GM12864 (cell line): ENCODE measurements at regions not wholly inside any gene's neighbourhood (a gene's known extent, or its start where the extent isn't known, plus 50 kb on each side); places are given as distances from the start of the nearest gene placed in this dataset.

Experiments used
- DNase-seq: peaks from one replicate; pipeline ENCODE4 v3.0.0-alpha.2; 2011; ENCODE audit warnings: low read depth
- H3K4me3 ChIP-seq: 2 replicates; pipeline ENCODE4 v1.5.1; 2011; ENCODE audit warnings: mild to moderate bottlenecking, low read depth, low read length, control low read depth
- CTCF ChIP-seq: IDR thresholded peaks from 2 replicates; pipeline ENCODE4 v1.5.1; 2011; ENCODE audit warnings: low read depth, mild to moderate bottlenecking, moderate library complexity, low read length, control low read depth, inconsistent platforms; ENCODE audit errors: missing control alignments

DNA sequence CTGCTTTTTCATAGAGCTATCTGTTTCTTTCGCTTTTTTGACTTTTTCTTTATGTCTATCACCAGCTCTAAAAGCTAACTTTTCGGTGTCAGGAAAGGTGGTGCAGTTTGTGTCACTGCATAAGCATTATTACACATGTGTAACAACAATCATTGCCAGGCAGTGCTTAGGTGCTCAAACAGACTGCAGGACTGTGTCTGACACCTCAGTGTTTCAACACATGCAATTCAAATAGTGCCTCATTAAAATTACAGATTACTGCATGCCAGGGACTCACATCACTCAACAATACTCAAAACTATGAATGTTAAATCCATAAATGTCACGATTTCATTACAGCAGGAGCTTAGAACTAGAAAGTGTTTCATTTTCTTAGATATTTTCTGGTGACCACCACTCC is 265.3 kb upstream of the SMIM30 start:
- H3K4me3 ChIP-seq, result no peak overlapping the region
- no peak for TF ChIP-seq CTCF
- no peak for DNase-seq

DNA sequence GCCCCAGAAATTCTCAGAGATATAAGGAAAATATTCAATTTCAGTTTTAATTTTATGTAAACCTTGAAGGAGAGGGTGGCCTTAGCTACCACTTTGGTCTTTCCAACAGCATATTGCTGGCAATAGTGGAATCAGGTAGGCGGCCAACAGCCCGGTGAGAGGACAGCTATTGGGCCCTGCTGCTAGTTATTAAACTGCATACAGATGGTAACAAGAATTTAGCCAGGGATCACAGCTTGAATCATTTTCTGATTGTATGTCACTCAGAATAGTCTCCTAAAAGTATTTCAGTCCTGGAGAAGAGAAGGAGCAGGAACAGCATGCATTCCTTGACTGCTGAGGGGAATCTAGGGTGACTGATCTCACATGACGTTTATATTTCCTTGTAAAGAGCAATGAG is 261.4 kb upstream of the SMIM30 start:
- no peak for DNase-seq
- no peak for TF ChIP-seq CTCF
- H3K4me3 ChIP-seq, result no peak overlapping the region

- TF ChIP-seq CTCF, result no peak
- no peak for DNase-seq
- H3K4me3 ChIP-seq, result no peak overlapping the region
These were observed 256.6 kb upstream of the SMIM30 start for GRCh38 chr7:113374955-113375354.

- TF ChIP-seq CTCF, result no peak
- DNase-seq, result no peak
- H3K4me3 ChIP-seq, result no peak overlapping the region
These were observed 255.5 kb upstream of the SMIM30 start for GRCh38 chr7:113373863-113374262.

GRCh38 chr7:113371416-113372043 is 253.2 kb upstream of the SMIM30 start:
- no peak for DNase-seq
- no peak for TF ChIP-seq CTCF
- no peak overlapping the region for H3K4me3 ChIP-seq

DNA sequence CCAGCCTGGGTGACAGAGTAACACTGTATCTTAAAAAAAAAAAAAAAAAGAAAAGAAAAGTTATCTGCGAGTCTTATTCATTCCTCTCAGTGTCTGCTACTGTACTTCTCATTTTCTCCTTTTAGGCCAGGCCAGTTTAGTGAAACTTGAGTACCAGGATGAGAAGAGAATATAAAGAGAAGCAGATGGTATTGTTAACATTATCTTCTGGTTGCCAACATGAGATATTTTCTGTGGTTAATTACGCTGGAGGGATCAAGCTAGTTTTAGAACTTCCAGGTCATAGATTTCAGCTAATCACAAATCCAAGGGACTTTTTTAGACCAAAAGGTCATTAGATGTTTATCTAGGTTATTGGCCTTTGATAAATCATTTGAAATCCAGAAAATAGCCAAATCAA is 252.6 kb upstream of the SMIM30 start:
- no peak overlapping the region for H3K4me3 ChIP-seq
- TF ChIP-seq CTCF, result no peak
- DNase-seq, result no peak

DNA sequence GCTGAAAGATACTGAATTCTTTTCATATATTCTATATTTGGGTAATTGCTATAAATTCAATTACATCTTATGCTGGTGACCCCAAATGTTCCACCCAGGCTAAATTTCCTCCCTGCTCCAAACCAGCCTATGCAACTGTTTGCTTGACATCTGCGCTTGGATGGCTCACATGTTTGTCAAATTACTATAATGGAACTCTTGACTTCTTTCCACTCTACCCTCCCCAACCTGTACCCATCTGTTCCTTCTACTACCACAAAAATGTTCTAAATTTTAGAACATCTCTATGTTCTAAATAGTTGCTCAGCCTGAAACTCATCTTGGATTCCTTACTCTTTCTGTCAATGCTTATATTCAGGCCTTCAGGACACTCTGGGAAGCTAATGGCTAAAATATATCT is 249.9 kb upstream of the SMIM30 start:
- no peak for TF ChIP-seq CTCF
- no peak overlapping the region for H3K4me3 ChIP-seq
- no peak for DNase-seq
